ENCODE measurements at regions not wholly inside any gene's neighbourhood (a gene's known extent, or its start where the extent isn't known, plus 50 kb on each side); places are given as distances from the start of the nearest gene placed in this dataset.

- Histone ChIP-seq H3K27ac (peak overlapping the region; percentile 40 to 82 (median 68)), H3K4me1 (peaks cover 12 to 60% (median 39%) of the 10 kb centered on the region in 6 donors), H3K9me3 (no peaks in the 10 kb centered on the region), H3K27me3 (replicated peaks in 1 of 7) (peaks cover 0 to 7% (median 0%) of the 10 kb centered on the region in 7 donors), H3K36me3 (no peaks in the 10 kb centered on the region), H3K4me3 (peak overlapping the region; percentile 24 to 72 (median 38))
- peak; percentile 90 for DNase-seq
- intact Hi-C loops (cut with DNase I; ENCODE audit: low total_unique reads): loop anchor here (10.0 kb wide), 1 partner anchor 242 kb away; no protein-coding TSS in a partner anchor
- WGBS, 5 donors: 2 to 6% (median 5%) methylated on average over 25 to 52 of the region's 52 CpGs
- peak in 1 of 3 donors; percentile 8 for TF ChIP-seq POLR2A (IDR thresholded peaks at IDR 0.05)
- peak in 6 of 11 experiments; percentile 15 to 43 (median 26) for TF ChIP-seq CTCF (IDR thresholded peaks at IDR 0.05 in 8 of 11, conservative IDR thresholded peaks at IDR 0.05 in 3 of 11)
- peak; percentile 42 to 80 (median 78) for TF ChIP-seq POLR2AphosphoS5 (IDR thresholded peaks at IDR 0.05)
Observed at GRCh38 chr1:59146651-59147358, 150.1 kb upstream of the FGGY start.

- DNase-seq: no peak
- Histone ChIP-seq H3K4me1 (peaks cover 5 to 39% (median 27%) of the 10 kb centered on the region in 6 donors), H3K4me3 (no peak overlapping the region), H3K36me3 (no peaks in the 10 kb centered on the region), H3K27me3 (replicated peaks in 1 of 7) (peaks cover 0 to 7% (median 0%) of the 10 kb centered on the region in 7 donors), H3K27ac (no peak overlapping the region), H3K9me3 (no peaks in the 10 kb centered on the region)
- no peak for TF ChIP-seq POLR2AphosphoS5 (IDR thresholded peaks at IDR 0.05)
- no peak for TF ChIP-seq POLR2A (IDR thresholded peaks at IDR 0.05)
- TF ChIP-seq CTCF (IDR thresholded peaks at IDR 0.05 in 8 of 11, conservative IDR thresholded peaks at IDR 0.05 in 3 of 11): no peak
- intact Hi-C loops (cut with DNase I; ENCODE audit: low total_unique reads): loop anchor here (10.0 kb wide), 1 partner anchor 245 kb away; no protein-coding TSS in a partner anchor
- 93 to 99% (median 95%) methylated on average over 5 of the region's 5 CpGs for WGBS, 5 donors
Observed at GRCh38 chr1:59149435-59149834, 147.5 kb upstream of the FGGY start.

GRCh38 chr1:59150577-59151386 is 146.1 kb upstream of the FGGY start:
- peak overlapping the region in 1 of 8 donors; percentile 28 for H3K4me3 ChIP-seq
- peak overlapping the region in 6 of 8 donors; percentile 21 to 63 (median 47) for H3K27ac ChIP-seq
- TF ChIP-seq POLR2AphosphoS5 (IDR thresholded peaks at IDR 0.05) (peak in 2 of 3 donors; percentile 25 to 29), CTCF (IDR thresholded peaks at IDR 0.05 in 8 of 11, conservative IDR thresholded peaks at IDR 0.05 in 3 of 11) (no peak)
- H3K36me3 ChIP-seq: no peaks in the 10 kb centered on the region
- H3K4me1 ChIP-seq: peaks cover 5 to 39% (median 27%) of the 10 kb centered on the region in 6 donors
- intact Hi-C loops (cut with DNase I; ENCODE audit: low total_unique reads): no loop called here
- H3K9me3 ChIP-seq: no peaks in the 10 kb centered on the region
- no peak for DNase-seq
- 22 to 30% (median 25%) methylated on average over 4 of the region's 4 CpGs for WGBS, 5 donors
- H3K27me3 ChIP-seq (replicated peaks in 1 of 7): peaks cover 0 to 7% (median 0%) of the 10 kb centered on the region in 7 donors

GRCh38 chr1:59151387-59151761 is 145.5 kb upstream of the FGGY start:
- Histone ChIP-seq H3K4me1 (peaks cover 0 to 39% (median 22%) of the 10 kb centered on the region in 6 donors), H3K27me3 (replicated peaks in 1 of 7) (peaks cover 0 to 7% (median 0%) of the 10 kb centered on the region in 7 donors), H3K36me3 (no peaks in the 10 kb centered on the region), H3K4me3 (no peak overlapping the region), H3K27ac (peak overlapping the region in 6 of 8 donors; percentile 21 to 63 (median 47)), H3K9me3 (no peaks in the 10 kb centered on the region)
- no peak for DNase-seq
- intact Hi-C loops (cut with DNase I; ENCODE audit: low total_unique reads): no loop called here
- no peak for TF ChIP-seq POLR2AphosphoS5 (IDR thresholded peaks at IDR 0.05)
- 83 to 93% (median 85%) methylated on average over 4 of the region's 4 CpGs for WGBS, 5 donors

Measured in spleen (tissue), 11 donors.